Spinal cord (tissue), 9 donors: ENCODE measurements at regions not wholly inside any gene's neighbourhood (a gene's known extent, or its start where the extent isn't known, plus 50 kb on each side); places are given as distances from the start of the nearest gene placed in this dataset.
A peak's percentile ranks its signal among the peaks of the same experiment; 100 is the strongest.

Experiments used
- DNase-seq, 6 donors: peaks; one replicate each; pipeline versions ENCODE4 v3.0.0 to v3.0.0-alpha.2; 2013 to 2015; ENCODE audit warnings: low spot score in 6 of 6, low read depth in 4 of 6
- H3K27ac ChIP-seq: one replicate; pipeline ENCODE4 v1.5.1; 2013; ENCODE audit warnings: low read depth, low read length, control low read depth
- H3K27me3 ChIP-seq: one replicate; pipeline ENCODE4 v1.6.1; 2013; ENCODE audit warnings: low read length; ENCODE audit not compliant: control insufficient read depth, insufficient read depth
- H3K36me3 ChIP-seq: one replicate; pipeline ENCODE4 v1.6.1; 2013; ENCODE audit warnings: low read length; ENCODE audit not compliant: control insufficient read depth, insufficient read depth
- H3K4me1 ChIP-seq: one replicate; pipeline ENCODE4 v1.6.1; 2013; ENCODE audit warnings: low read length; ENCODE audit not compliant: control insufficient read depth, insufficient read depth
- H3K4me3 ChIP-seq: one replicate; pipeline ENCODE4 v1.5.1; 2013; ENCODE audit warnings: low read depth, low read length, control low read depth
- H3K9me3 ChIP-seq: one replicate; pipeline ENCODE4 v1.6.1; 2013; ENCODE audit warnings: low read length; ENCODE audit not compliant: control insufficient read depth, insufficient read depth
- WGBS: methylation state at CpG from one replicate; pipeline ENCODE4 v1.1.5; 2013; ENCODE audit warnings: missing lambda C conversion rate; ENCODE audit not compliant: insufficient coverage; 5-methylcytosine and 5-hydroxymethylcytosine counted together
- donor health status: healthy.

DNA sequence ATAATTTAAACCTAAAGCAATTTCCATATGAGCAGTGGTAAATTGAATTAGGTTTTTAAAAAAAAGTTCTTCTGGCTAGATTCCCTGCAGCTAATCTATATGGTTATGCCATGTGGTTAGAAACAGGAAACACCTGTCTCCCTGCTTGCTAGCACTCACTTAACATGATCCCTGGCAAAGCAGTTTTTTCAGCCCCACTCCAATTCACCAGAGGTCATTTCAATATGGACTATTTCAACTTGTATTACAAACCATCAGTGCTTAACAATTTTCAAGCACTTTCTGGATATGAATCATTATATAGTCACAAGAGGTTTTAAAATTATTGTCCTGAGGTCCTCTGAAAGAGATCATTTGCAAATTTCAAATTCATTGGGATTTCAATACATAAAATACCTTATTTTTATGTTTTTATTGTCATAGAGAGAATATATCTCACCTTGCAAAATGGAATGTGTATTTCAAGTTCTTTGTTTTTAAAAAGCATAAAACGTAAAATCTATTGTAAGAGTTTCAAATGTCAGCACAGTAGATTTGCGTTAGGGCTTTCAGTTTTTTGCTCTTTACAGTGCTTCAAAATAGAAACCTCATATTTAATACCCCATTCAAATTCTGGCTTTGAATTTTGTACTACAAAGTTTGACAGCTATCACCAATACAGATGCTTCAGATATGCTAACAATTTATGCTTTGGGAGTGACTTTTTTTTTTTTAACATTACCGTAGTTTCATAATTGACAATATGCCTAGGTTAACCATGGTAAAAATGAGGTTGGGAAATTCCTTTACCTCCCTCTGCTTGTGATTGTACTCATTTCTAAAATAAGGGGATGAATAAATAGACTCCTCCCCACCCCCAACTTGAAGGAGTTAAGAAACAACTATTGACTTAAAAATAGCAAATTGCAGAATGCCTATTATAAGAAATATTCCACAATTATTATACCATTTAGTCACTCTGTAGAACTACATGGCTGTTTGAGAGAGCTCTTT lies 117.5 kb upstream of the HGF start:
- H3K27me3 ChIP-seq: no peaks in the 10 kb centered on the region
- peak in 2 of 6 donors; percentile 4 to 11 for DNase-seq
- H3K9me3 ChIP-seq: no peaks in the 10 kb centered on the region
- H3K36me3 ChIP-seq: no peaks in the 10 kb centered on the region
- WGBS: no CpG with 5 or more reads among the region's 3 CpGs
- no peak overlapping the region for H3K27ac ChIP-seq
- H3K4me3 ChIP-seq: no peak overlapping the region
- no peaks in the 10 kb centered on the region for H3K4me1 ChIP-seq

DNA sequence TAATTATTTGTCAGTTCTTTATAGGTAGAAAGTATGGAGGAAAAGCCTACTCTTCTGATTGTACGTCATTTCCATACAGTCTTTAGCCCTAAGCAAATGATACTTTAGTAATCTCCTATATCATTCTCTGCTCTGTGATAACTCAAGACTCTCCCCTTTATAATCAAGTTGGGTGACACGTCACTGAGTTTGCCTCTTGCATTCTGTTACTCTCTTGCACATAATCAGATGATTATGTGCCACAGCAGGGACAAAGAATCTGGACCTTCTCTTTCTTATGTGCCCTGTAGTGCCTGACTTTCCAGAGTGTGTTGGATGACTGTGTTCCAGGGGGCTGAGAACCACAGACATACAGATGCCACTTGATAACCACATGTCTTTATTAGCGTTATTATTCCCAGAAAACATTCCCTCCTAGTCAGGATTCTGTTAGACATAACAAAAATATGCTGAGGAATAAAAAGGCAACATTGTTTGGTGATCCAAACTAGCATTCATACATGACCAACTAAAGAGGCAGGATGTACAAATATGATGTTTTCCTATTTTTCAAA lies 116.4 kb upstream of the HGF start:
- Histone ChIP-seq H3K4me3 (no peak overlapping the region), H3K27me3 (no peaks in the 10 kb centered on the region), H3K27ac (no peak overlapping the region), H3K4me1 (no peaks in the 10 kb centered on the region), H3K36me3 (no peaks in the 10 kb centered on the region), H3K9me3 (no peaks in the 10 kb centered on the region)
- DNase-seq: no peak
- WGBS: no CpG with 5 or more reads among the region's 3 CpGs

DNA sequence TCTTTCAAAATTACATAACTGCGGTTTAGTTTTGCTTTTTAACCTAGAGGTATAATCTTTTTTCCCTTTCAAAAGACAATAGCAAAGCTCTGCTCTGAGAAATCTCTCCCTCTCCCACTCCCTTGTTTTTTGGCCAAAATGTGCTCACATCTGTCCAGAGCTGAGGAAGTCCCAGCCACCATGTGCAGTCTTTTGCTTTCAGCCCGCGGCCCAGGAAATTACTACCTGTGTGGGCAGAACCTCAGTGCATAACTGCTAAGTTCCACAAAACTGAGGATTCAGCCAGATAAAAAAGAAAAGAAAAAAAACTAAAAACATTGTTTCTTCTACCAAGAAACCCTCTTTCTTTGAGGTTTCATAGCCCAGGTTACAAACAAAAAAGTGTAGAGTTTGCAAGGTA lies 115.0 kb upstream of the HGF start:
- 100% methylated on average over 2 of the region's 3 CpGs for WGBS
- no peaks in the 10 kb centered on the region for H3K4me1 ChIP-seq
- no peaks in the 10 kb centered on the region for H3K36me3 ChIP-seq
- H3K4me3 ChIP-seq: no peak overlapping the region
- DNase-seq: no peak
- H3K27me3 ChIP-seq: no peaks in the 10 kb centered on the region
- H3K27ac ChIP-seq: no peak overlapping the region
- H3K9me3 ChIP-seq: no peaks in the 10 kb centered on the region

DNA sequence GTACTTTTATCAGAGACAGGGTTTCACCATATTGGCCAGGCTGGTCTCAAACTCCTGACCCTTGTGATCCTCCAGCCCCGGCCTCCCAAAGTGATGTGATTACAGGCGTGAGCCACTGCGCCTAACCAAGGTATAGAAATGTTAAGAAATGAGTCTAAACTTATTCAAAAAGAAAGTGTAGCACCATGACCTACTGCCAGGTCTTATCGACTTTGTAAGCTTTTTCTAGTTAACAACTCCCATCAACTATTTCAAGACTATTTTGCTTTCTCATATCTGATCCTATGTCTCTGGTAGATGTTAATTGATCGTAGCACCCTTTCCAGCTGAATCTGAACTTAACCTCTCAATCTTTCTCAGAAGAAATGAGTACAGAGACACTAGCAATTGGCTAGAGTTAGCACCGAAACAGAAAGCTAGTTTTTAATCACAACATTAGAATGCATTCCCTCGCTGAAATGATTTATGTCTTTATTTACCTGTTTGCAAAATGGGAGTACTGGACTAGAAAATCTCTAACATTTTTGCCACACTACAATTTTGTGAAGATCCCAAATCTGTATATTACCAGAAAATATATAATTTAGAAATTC lies 114.0 kb upstream of the HGF start:
- no CpG with 5 or more reads among the region's 7 CpGs for WGBS
- Histone ChIP-seq H3K27me3 (no peaks in the 10 kb centered on the region), H3K9me3 (no peaks in the 10 kb centered on the region), H3K27ac (no peak overlapping the region), H3K4me3 (no peak overlapping the region), H3K4me1 (no peaks in the 10 kb centered on the region), H3K36me3 (no peaks in the 10 kb centered on the region)
- DNase-seq: no peak

DNA sequence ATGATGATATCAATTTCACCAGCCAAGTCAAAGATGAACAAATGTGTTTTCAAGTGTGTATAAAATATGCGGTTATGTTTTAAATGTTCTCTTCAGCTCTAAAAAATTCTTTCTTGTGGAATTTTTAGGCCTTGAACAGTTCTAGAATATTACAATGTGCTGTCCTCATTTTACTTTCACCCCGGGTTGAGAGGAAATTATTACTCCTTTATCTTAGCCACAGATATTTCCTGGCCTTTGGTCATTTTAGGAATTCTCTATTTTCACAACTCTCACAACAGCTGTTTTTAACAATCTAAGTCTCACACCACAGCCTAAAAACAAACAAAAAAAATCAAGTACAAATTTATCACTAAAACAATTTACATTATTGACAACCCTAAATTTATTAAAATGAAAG lies 112.2 kb upstream of the HGF start:
- no peaks in the 10 kb centered on the region for H3K9me3 ChIP-seq
- no CpG with 5 or more reads among the region's 2 CpGs for WGBS
- H3K27me3 ChIP-seq: no peaks in the 10 kb centered on the region

DNA sequence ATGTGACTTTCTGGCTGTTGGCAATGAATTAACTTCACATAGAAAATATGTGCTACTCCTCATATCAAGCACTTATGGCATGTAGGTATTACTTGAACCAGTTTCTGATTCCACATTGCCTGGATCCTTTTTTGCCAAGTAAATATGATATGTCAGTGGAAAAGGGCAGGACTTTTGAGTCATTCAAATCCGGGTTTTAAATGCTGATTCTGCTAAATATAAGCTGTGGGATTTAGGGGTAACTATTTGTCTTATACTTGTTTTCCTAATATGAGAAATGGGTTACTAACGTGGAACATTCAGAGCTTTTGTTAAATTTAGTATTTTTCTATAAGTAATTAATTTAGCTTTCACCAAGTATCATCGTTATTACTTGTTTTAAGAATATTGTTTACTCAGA lies 108.0 kb upstream of the HGF start:
- no peaks in the 10 kb centered on the region for H3K27me3 ChIP-seq
- no peaks in the 10 kb centered on the region for H3K4me1 ChIP-seq
- no peak overlapping the region for H3K27ac ChIP-seq
- no peaks in the 10 kb centered on the region for H3K36me3 ChIP-seq
- WGBS: 100% methylated on average over 1 of the region's 3 CpGs
- no peak for DNase-seq
- no peak overlapping the region for H3K4me3 ChIP-seq
- no peaks in the 10 kb centered on the region for H3K9me3 ChIP-seq

More for the DNA sequence above, 112.2 kb upstream of the HGF start:
- no peak for DNase-seq
- H3K27ac ChIP-seq: no peak overlapping the region
- H3K4me1 ChIP-seq: no peaks in the 10 kb centered on the region
- no peak overlapping the region for H3K4me3 ChIP-seq
- H3K36me3 ChIP-seq: no peaks in the 10 kb centered on the region

DNA sequence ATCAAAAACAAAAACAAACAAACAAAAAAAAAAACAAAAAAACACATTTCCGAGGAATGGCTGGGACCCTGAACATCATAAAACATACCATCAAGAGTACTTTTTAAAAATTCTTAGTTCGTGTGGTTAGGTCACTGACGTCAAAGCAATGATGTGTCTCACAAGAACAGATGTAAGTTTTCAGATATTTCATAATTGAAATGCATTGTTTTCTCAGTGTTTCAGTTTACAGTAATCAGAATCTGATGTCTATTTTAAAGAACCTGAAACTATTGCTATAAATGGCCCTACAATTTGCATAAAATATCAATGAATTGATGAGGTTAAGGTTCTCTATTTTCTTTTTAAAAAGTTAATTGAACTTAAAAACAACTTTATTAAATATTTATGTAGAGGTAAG lies 103.7 kb upstream of the HGF start:
- no peak for DNase-seq
- no peak overlapping the region for H3K27ac ChIP-seq
- H3K9me3 ChIP-seq: no peaks in the 10 kb centered on the region
- H3K4me3 ChIP-seq: no peak overlapping the region
- no peaks in the 10 kb centered on the region for H3K27me3 ChIP-seq
- H3K36me3 ChIP-seq: no peaks in the 10 kb centered on the region
- no CpG with 5 or more reads among the region's 3 CpGs for WGBS
- no peaks in the 10 kb centered on the region for H3K4me1 ChIP-seq

DNA sequence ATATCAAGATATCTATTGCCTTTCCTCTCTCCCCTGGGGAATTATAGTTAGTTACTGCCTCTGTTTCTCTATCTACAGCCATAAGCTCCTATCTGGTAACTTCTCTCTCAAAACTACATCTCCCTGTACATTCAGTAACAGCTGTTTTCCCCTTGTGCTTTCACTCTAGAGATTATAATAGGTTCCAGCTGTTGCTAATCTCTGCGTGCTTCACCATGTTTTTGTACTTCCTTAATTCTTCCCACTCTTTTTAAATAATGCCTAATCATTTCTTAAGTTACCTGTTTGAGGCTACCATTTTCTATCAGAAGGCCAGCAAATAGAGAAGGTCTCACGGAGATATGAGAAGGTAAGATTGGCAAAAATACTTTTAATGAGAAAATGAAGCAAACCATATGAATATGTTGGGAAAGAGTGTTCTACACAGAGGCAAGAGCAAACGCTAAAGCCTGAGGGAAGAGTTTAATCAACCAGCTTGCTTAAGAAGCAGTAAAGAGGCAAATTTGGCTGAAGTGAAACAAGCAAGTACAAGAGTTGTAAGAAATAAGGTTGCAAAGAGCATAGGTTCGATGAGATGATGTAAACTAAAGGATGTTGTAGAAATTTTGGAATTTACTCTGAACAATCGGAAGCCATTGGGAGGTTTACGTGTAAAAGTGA lies 101.9 kb upstream of the HGF start:
- H3K9me3 ChIP-seq: no peaks in the 10 kb centered on the region
- H3K4me3 ChIP-seq: no peak overlapping the region
- WGBS: 93% methylated on average over 6 of the region's 6 CpGs
- H3K36me3 ChIP-seq: no peaks in the 10 kb centered on the region
- no peaks in the 10 kb centered on the region for H3K27me3 ChIP-seq
- no peaks in the 10 kb centered on the region for H3K4me1 ChIP-seq
- DNase-seq: no peak
- no peak overlapping the region for H3K27ac ChIP-seq

DNA sequence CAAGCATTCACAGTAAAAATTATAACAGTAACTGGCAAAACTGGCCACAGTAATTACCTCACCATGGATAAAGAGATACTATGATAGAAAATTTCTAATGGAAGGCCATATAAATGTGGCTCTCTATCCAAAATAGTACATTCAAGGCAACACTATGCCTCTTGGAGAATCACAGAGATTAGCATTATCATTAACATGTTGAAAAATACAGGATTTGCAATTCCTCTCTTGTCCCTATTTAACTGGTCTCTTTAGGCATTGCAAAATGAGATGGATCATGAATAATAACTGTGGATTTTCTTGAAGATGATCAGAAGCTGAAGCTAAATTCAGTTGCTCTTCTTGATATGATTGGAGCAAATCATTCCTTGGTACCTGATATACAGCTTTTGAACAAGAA lies 100.8 kb upstream of the HGF start:
- no peaks in the 10 kb centered on the region for H3K36me3 ChIP-seq
- DNase-seq: no peak
- no peak overlapping the region for H3K4me3 ChIP-seq
- H3K27ac ChIP-seq: no peak overlapping the region
- H3K27me3 ChIP-seq: no peaks in the 10 kb centered on the region
- no peaks in the 10 kb centered on the region for H3K9me3 ChIP-seq
- H3K4me1 ChIP-seq: no peaks in the 10 kb centered on the region
